Lower leg skin (tissue), 3 donors: ENCODE measurements at regions not wholly inside any gene's neighbourhood (a gene's known extent, or its start where the extent isn't known, plus 50 kb on each side); places are given as distances from the start of the nearest gene placed in this dataset.

Source experiments
- CTCF ChIP-seq, 3 donors: fragments of 450-650 bp; IDR thresholded peaks; one replicate each; pipeline ENCODE4 v1.5.1; 2016; ENCODE audit warnings: antibody characterized with exemption in 3 of 3, mild to moderate bottlenecking in 3 of 3, moderate library complexity in 2 of 3
- POLR2A ChIP-seq, 2 donors: fragments of 450-650 bp; IDR thresholded peaks; one replicate each; pipeline ENCODE4 v1.6.1; 2016 to 2017; ENCODE audit warnings: antibody characterized with exemption in 2 of 2, mild to moderate bottlenecking in 1 of 2, moderate library complexity in 1 of 2

GRCh38 chr2:122368576-122369243 is 613.3 kb downstream of the TSN start:
- TF ChIP-seq CTCF (IDR thresholded peaks at IDR 0.05): no peak
- TF ChIP-seq POLR2A (IDR thresholded peaks at IDR 0.05): no peak
